Loucy (cell line): ENCODE measurements at regions not wholly inside any gene's neighbourhood (a gene's known extent, or its start where the extent isn't known, plus 50 kb on each side); places are given as distances from the start of the nearest gene placed in this dataset.

Source experiments
- H2AFZ ChIP-seq: fragments of 200-600 bp; sonication (generic); 2 replicates; pipeline ENCODE4 v1.6.0; 2016; ENCODE audit warnings: antibody characterized with exemption, mild to moderate bottlenecking, low read length, moderate library complexity
- H3F3A ChIP-seq: fragments of 200-600 bp; 2 replicates; pipeline ENCODE4 v1.6.0; 2016; ENCODE audit warnings: antibody characterized with exemption, low read depth, mild to moderate bottlenecking
- H3K27me3 ChIP-seq: fragments of 200-600 bp; sonication (generic); 2 replicates; pipeline ENCODE4 v1.6.1; 2014; ENCODE audit warnings: low read length, mild to moderate bottlenecking; ENCODE audit not compliant: insufficient read depth, poor library complexity, severe bottlenecking
- H3K36me3 ChIP-seq: fragments of 200-600 bp; sonication (generic); 2 replicates; pipeline ENCODE4 v1.6.1; 2016; ENCODE audit warnings: low read length; ENCODE audit not compliant: insufficient read depth
- H3K4me1 ChIP-seq: fragments of 200-600 bp; sonication (generic); 2 replicates; pipeline ENCODE4 v1.5.1; 2014; ENCODE audit warnings: low read length, mild to moderate bottlenecking; ENCODE audit not compliant: insufficient read depth, poor library complexity, severe bottlenecking
- H3K4me2 ChIP-seq: fragments of 200-600 bp; sonication (generic); 2 replicates; pipeline ENCODE4 v1.6.0; 2014; ENCODE audit warnings: antibody characterized with exemption, low read length, low read depth, mild to moderate bottlenecking; ENCODE audit not compliant: poor library complexity, severe bottlenecking
- H3K4me3 ChIP-seq: fragments of 200-600 bp; sonication (generic); 2 replicates; pipeline ENCODE4 v1.5.1; 2014; ENCODE audit warnings: low read length, mild to moderate bottlenecking, mixed read lengths; ENCODE audit not compliant: poor library complexity, severe bottlenecking
- H3K79me2 ChIP-seq: fragments of 200-600 bp; sonication (generic); 2 replicates; pipeline ENCODE4 v1.6.1; 2014; ENCODE audit warnings: low read length; ENCODE audit not compliant: insufficient read depth
- H3K9ac ChIP-seq: fragments of 200-600 bp; sonication (generic); 2 replicates; pipeline ENCODE4 v1.6.0; 2014; ENCODE audit warnings: mild to moderate bottlenecking, low read depth, low read length, moderate library complexity; ENCODE audit not compliant: poor library complexity, severe bottlenecking
- H3K9me2 ChIP-seq: fragments of 200-600 bp; sonication (generic); replicated peaks from 2 replicates; pipeline ENCODE4 v1.6.1; 2016; ENCODE audit warnings: low read depth, low read length, mixed read lengths
- H3K9me3 ChIP-seq: fragments of 200-600 bp; sonication (generic); 2 replicates; pipeline ENCODE4 v1.6.1; 2014; ENCODE audit warnings: mild to moderate bottlenecking, antibody characterized with exemption, low read length, low read depth; ENCODE audit not compliant: insufficient read depth
- H4K20me1 ChIP-seq: fragments of 200-600 bp; sonication (generic); 2 replicates; pipeline ENCODE4 v1.6.0; 2014; ENCODE audit warnings: antibody characterized with exemption, low read length, mild to moderate bottlenecking; ENCODE audit not compliant: insufficient read depth, poor library complexity, severe bottlenecking
- CTCF ChIP-seq: fragments of 200-600 bp; sonication (generic); conservative IDR thresholded peaks from 2 replicates; pipeline ENCODE4 v1.5.1; 2014; ENCODE audit warnings: mild to moderate bottlenecking, antibody characterized with exemption, low read length
- EZH2phosphoT487 ChIP-seq: fragments of 200-600 bp; IDR thresholded peaks from 2 replicates; pipeline ENCODE4 v1.6.1; 2018; ENCODE audit warnings: antibody characterized with exemption, mild to moderate bottlenecking, moderate library complexity, borderline replicate concordance

DNA sequence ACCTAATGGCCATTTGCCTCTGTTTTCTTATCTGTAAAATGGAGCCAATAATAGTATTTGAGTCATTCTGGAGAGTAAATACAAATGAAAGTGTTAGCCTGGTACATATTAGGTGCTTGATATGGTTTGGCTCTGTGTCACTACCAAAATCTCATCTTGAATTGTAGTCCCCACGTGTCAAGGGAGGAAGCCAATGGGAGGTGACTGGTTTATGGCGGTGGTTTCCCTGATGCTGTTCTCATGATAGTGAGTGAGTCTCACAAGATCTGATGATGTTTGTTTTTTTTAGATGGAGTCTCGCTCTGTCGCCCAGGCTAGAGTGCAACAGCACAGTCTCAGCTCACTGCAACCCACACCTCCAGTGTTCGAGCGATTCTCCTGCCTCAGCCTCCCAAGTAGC is 194.0 kb upstream of the SEMA3E start:
- Histone ChIP-seq H3F3A (no peaks in the 10 kb centered on the region), H3K9me2 (no peaks in the 10 kb centered on the region), H3K4me1 (no peaks in the 10 kb centered on the region), H3K79me2 (no peaks in the 10 kb centered on the region), H3K4me2 (no peak overlapping the region), H3K36me3 (no peaks in the 10 kb centered on the region), H3K9ac (no peak overlapping the region), H4K20me1 (no peaks in the 10 kb centered on the region), H2AFZ (no peak overlapping the region), H3K4me3 (no peak overlapping the region), H3K27me3 (no peaks in the 10 kb centered on the region), H3K9me3 (no peaks in the 10 kb centered on the region)
- TF ChIP-seq CTCF = no peak
- no peak for TF ChIP-seq EZH2phosphoT487

GRCh38 chr7:83837683-83838082 is 188.7 kb upstream of the SEMA3E start:
- Histone ChIP-seq H3K27me3 (no peaks in the 10 kb centered on the region), H2AFZ (no peak overlapping the region), H4K20me1 (no peaks in the 10 kb centered on the region), H3F3A (no peaks in the 10 kb centered on the region), H3K9me2 (no peaks in the 10 kb centered on the region), H3K9ac (no peak overlapping the region), H3K79me2 (no peaks in the 10 kb centered on the region), H3K36me3 (no peaks in the 10 kb centered on the region), H3K4me3 (no peak overlapping the region), H3K9me3 (no peaks in the 10 kb centered on the region), H3K4me2 (no peak overlapping the region), H3K4me1 (no peaks in the 10 kb centered on the region)
- TF ChIP-seq CTCF (no peak), EZH2phosphoT487 (no peak)

DNA sequence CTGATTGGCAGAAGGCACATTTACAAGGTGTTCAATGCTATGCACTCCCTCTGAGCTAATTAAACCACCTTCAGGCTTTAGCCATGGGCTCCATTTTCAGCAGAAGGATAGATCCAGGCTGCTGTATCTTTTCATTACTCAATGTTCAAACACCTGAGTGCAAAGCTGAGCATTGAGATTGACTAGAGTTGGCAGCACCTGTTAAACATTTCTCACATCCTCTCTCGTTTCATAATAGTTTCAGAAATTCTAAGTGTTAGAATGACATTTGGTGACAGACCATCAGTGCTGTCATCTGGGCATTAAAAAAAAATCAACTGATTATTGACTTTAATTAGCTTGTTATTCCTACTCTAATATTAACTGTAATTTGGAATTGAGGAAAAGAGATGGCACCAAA is 187.1 kb upstream of the SEMA3E start:
- Histone ChIP-seq H3K36me3 (no peaks in the 10 kb centered on the region), H3K79me2 (no peaks in the 10 kb centered on the region), H3K9me2 (no peaks in the 10 kb centered on the region), H3K4me3 (no peak overlapping the region), H3F3A (no peaks in the 10 kb centered on the region), H3K4me2 (no peak overlapping the region), H3K4me1 (no peaks in the 10 kb centered on the region), H3K9ac (no peak overlapping the region), H2AFZ (no peak overlapping the region), H3K27me3 (no peaks in the 10 kb centered on the region), H3K9me3 (no peaks in the 10 kb centered on the region), H4K20me1 (no peaks in the 10 kb centered on the region)
- no peak for TF ChIP-seq EZH2phosphoT487
- TF ChIP-seq CTCF = no peak
